IPS-18c (cell line): ENCODE measurements at regions not wholly inside any gene's neighbourhood (a gene's known extent, or its start where the extent isn't known, plus 50 kb on each side); places are given as distances from the start of the nearest gene placed in this dataset.

Source experiments
- H3K4me3 ChIP-seq: 2 replicates; pipeline ENCODE4 v1.7.0; 2013; ENCODE audit warnings: low read depth, mild to moderate bottlenecking, low read length, moderate library complexity; ENCODE audit not compliant: insufficient read depth
- H3K9me3 ChIP-seq: one replicate; pipeline ENCODE4 v1.6.1; 2013; ENCODE audit warnings: mild to moderate bottlenecking, low read length, moderate library complexity; ENCODE audit not compliant: control insufficient read depth, insufficient read depth

- Histone ChIP-seq H3K4me3 (no peak overlapping the region), H3K9me3 (no peaks in the 10 kb centered on the region)
These were observed 174.6 kb downstream of the HAUS1 start for GRCh38 chr18:46278481-46279465.

- Histone ChIP-seq H3K4me3 (no peak overlapping the region), H3K9me3 (no peaks in the 10 kb centered on the region)
These were observed 175.5 kb downstream of the HAUS1 start for GRCh38 chr18:46279673-46280072.

GRCh38 chr18:46281185-46282176, 177.3 kb downstream of the HAUS1 start:
- H3K9me3 ChIP-seq, result no peaks in the 10 kb centered on the region
- no peak overlapping the region for H3K4me3 ChIP-seq

GRCh38 chr18:46282177-46282570, 178.0 kb downstream of the HAUS1 start:
- H3K9me3 ChIP-seq, result no peaks in the 10 kb centered on the region
- H3K4me3 ChIP-seq, result no peak overlapping the region

- H3K4me3 ChIP-seq, result no peak overlapping the region
- no peaks in the 10 kb centered on the region for H3K9me3 ChIP-seq
These were observed 178.5 kb downstream of the HAUS1 start for GRCh38 chr18:46282646-46283045.

GRCh38 chr18:46283268-46283667, 179.1 kb downstream of the HAUS1 start:
- no peaks in the 10 kb centered on the region for H3K9me3 ChIP-seq
- no peak overlapping the region; the same call in 1 of the 2 replicates for H3K4me3 ChIP-seq

- Histone ChIP-seq H3K4me3 (no peak overlapping the region), H3K9me3 (no peaks in the 10 kb centered on the region)
These were observed 179.7 kb downstream of the HAUS1 start for GRCh38 chr18:46283895-46284295.

- Histone ChIP-seq H3K9me3 (no peaks in the 10 kb centered on the region), H3K4me3 (no peak overlapping the region)
These were observed 185.3 kb downstream of the HAUS1 start for GRCh38 chr18:46289463-46289862.

- H3K4me3 ChIP-seq, result no peak overlapping the region
These were observed 185.7 kb downstream of the HAUS1 start for GRCh38 chr18:46289931-46290330.

GRCh38 chr18:46290440-46291020, 186.3 kb downstream of the HAUS1 start:
- Histone ChIP-seq H3K4me3 (no peak overlapping the region), H3K9me3 (no peaks in the 10 kb centered on the region)

More at GRCh38 chr18:46289931-46290330, 185.7 kb downstream of the HAUS1 start:
- no peaks in the 10 kb centered on the region for H3K9me3 ChIP-seq

GRCh38 chr18:46291149-46291548, 187.0 kb downstream of the HAUS1 start:
- Histone ChIP-seq H3K4me3 (no peak overlapping the region), H3K9me3 (no peaks in the 10 kb centered on the region)

- Histone ChIP-seq H3K9me3 (no peaks in the 10 kb centered on the region), H3K4me3 (no peak overlapping the region)
These were observed 189.6 kb downstream of the HAUS1 start for GRCh38 chr18:46293742-46294181.

- H3K4me3 ChIP-seq, result no peak overlapping the region
- H3K9me3 ChIP-seq, result no peaks in the 10 kb centered on the region
These were observed 190.1 kb downstream of the HAUS1 start for GRCh38 chr18:46294318-46294717.

GRCh38 chr18:46294751-46295150, 190.6 kb downstream of the HAUS1 start:
- Histone ChIP-seq H3K4me3 (no peak overlapping the region), H3K9me3 (no peaks in the 10 kb centered on the region)

- no peak overlapping the region for H3K4me3 ChIP-seq
- no peaks in the 10 kb centered on the region for H3K9me3 ChIP-seq
These were observed 191.2 kb downstream of the HAUS1 start for GRCh38 chr18:46295416-46295815.

- Histone ChIP-seq H3K4me3 (no peak overlapping the region), H3K9me3 (no peaks in the 10 kb centered on the region)
These were observed 192.5 kb downstream of the HAUS1 start for GRCh38 chr18:46296656-46297055.

GRCh38 chr18:46297124-46297523, 192.9 kb downstream of the HAUS1 start:
- Histone ChIP-seq H3K4me3 (no peak overlapping the region), H3K9me3 (no peaks in the 10 kb centered on the region)
